HuH-7.5 (cell line): ENCODE measurements at regions not wholly inside any gene's neighbourhood (a gene's known extent, or its start where the extent isn't known, plus 50 kb on each side); places are given as distances from the start of the nearest gene placed in this dataset.
"Not testable (repeated sequence)": the region's sequence is repeated elsewhere in the genome, so short reads cannot be mapped to it uniquely, and the experiment has no call there.

ENCODE experiments used
- DNase-seq: peaks from one replicate; pipeline ENCODE4 v3.0.0; 2011; ENCODE audit warnings: low spot score

GRCh38 chr13:22837980-22838647, 342.7 kb upstream of the SGCG start:
- no peak for DNase-seq

GRCh38 chr13:22839603-22840530, 340.9 kb upstream of the SGCG start:
- DNase-seq = no peak

GRCh38 chr13:22846551-22846950, 334.2 kb upstream of the SGCG start:
- no peak for DNase-seq

GRCh38 chr13:22848539-22849052, 332.2 kb upstream of the SGCG start:
- DNase-seq = peak; percentile 21

GRCh38 chr13:22855926-22856325, 324.9 kb upstream of the SGCG start:
- no peak for DNase-seq

- not testable (repeated sequence) for DNase-seq
These were observed 321.8 kb upstream of the SGCG start for GRCh38 chr13:22858980-22859379.

GRCh38 chr13:22859411-22859810, 321.4 kb upstream of the SGCG start:
- not testable (repeated sequence) for DNase-seq

- no peak for DNase-seq
These were observed 318.8 kb upstream of the SGCG start for GRCh38 chr13:22861958-22862466.

- DNase-seq = no peak
These were observed 318.3 kb upstream of the SGCG start for GRCh38 chr13:22862478-22862877.

GRCh38 chr13:22866221-22866620, 314.6 kb upstream of the SGCG start:
- DNase-seq = no peak

- no peak for DNase-seq
These were observed 309.5 kb upstream of the SGCG start for GRCh38 chr13:22871231-22871630.

GRCh38 chr13:22874839-22875238, 305.9 kb upstream of the SGCG start:
- no peak for DNase-seq

GRCh38 chr13:22877421-22877820, 303.4 kb upstream of the SGCG start:
- no peak for DNase-seq

- no peak for DNase-seq
These were observed 299.7 kb upstream of the SGCG start for GRCh38 chr13:22880741-22881720.

- not testable (repeated sequence) for DNase-seq
These were observed 298.8 kb upstream of the SGCG start for GRCh38 chr13:22881721-22882608.

GRCh38 chr13:22883262-22883840, 297.4 kb upstream of the SGCG start:
- DNase-seq = no peak

GRCh38 chr13:22883956-22884355, 296.8 kb upstream of the SGCG start:
- no peak for DNase-seq

GRCh38 chr13:22886061-22886460, 294.7 kb upstream of the SGCG start:
- not testable (repeated sequence) for DNase-seq

GRCh38 chr13:22889376-22889775, 291.4 kb upstream of the SGCG start:
- DNase-seq = not testable (repeated sequence)

GRCh38 chr13:22893204-22893603, 287.6 kb upstream of the SGCG start:
- DNase-seq = no peak
